Anterior cingulate cortex (tissue), 58 donors: ENCODE measurements at regions not wholly inside any gene's neighbourhood (a gene's known extent, or its start where the extent isn't known, plus 50 kb on each side); places are given as distances from the start of the nearest gene placed in this dataset.
"Not testable (repeated sequence)": the region's sequence is repeated elsewhere in the genome, so short reads cannot be mapped to it uniquely, and the experiment has no call there.

Experiments used
- DNase-seq, 58 donors: peaks; one replicate each; lab custom pipeline; 2025; lab: John Stamatoyannopoulos, UW

- DNase-seq: no peak
Observed at GRCh38 chr12:91717804-91718203, 427.8 kb downstream of the BTG1 start.

GRCh38 chr12:91711925-91712324 lies 433.7 kb downstream of the BTG1 start:
- not testable (repeated sequence) for DNase-seq

GRCh38 chr12:91706466-91706865 lies 439.2 kb downstream of the BTG1 start:
- DNase-seq: no peak

GRCh38 chr12:91704446-91704845 lies 441.2 kb downstream of the BTG1 start:
- DNase-seq: no peak

GRCh38 chr12:91703491-91704283 lies 442.0 kb downstream of the BTG1 start:
- no peak for DNase-seq

GRCh38 chr12:91702843-91703425 lies 442.7 kb downstream of the BTG1 start:
- no peak for DNase-seq

GRCh38 chr12:91695964-91696363 lies 449.7 kb downstream of the BTG1 start:
- DNase-seq: no peak

- not testable (repeated sequence) for DNase-seq
Observed at GRCh38 chr12:91695406-91695805, 450.2 kb downstream of the BTG1 start.

GRCh38 chr12:91690531-91690930 lies 455.1 kb downstream of the BTG1 start:
- DNase-seq: no peak

GRCh38 chr12:91687052-91688017 lies 458.3 kb downstream of the BTG1 start:
- no peak for DNase-seq

- DNase-seq: no peak
Observed at GRCh38 chr12:91685917-91686316, 459.7 kb downstream of the BTG1 start.

- no peak for DNase-seq
Observed at GRCh38 chr12:91681751-91682150, 463.9 kb downstream of the BTG1 start.

GRCh38 chr12:91680864-91681263 lies 464.8 kb downstream of the BTG1 start:
- DNase-seq: no peak

GRCh38 chr12:91677556-91677955 lies 468.1 kb downstream of the BTG1 start:
- no peak for DNase-seq

GRCh38 chr12:91675401-91675800 lies 470.2 kb downstream of the BTG1 start:
- no peak for DNase-seq

- DNase-seq: no peak
Observed at GRCh38 chr12:91672130-91672529, 473.5 kb downstream of the BTG1 start.

- no peak for DNase-seq
Observed at GRCh38 chr12:91667694-91668093, 478.0 kb downstream of the BTG1 start.

- DNase-seq: no peak
Observed at GRCh38 chr12:91663744-91664143, 481.1 kb upstream of the DCN start.

- DNase-seq: no peak
Observed at GRCh38 chr12:91663310-91663709, 480.7 kb upstream of the DCN start.

GRCh38 chr12:91662021-91662420 lies 479.4 kb upstream of the DCN start:
- no peak for DNase-seq

- DNase-seq: peak in 2 of 58 donors; percentile 3 to 7
Observed at GRCh38 chr12:91657032-91657431, 474.4 kb upstream of the DCN start.
